ENCODE measurements at regions not wholly inside any gene's neighbourhood (a gene's known extent, or its start where the extent isn't known, plus 50 kb on each side); places are given as distances from the start of the nearest gene placed in this dataset.

DNA sequence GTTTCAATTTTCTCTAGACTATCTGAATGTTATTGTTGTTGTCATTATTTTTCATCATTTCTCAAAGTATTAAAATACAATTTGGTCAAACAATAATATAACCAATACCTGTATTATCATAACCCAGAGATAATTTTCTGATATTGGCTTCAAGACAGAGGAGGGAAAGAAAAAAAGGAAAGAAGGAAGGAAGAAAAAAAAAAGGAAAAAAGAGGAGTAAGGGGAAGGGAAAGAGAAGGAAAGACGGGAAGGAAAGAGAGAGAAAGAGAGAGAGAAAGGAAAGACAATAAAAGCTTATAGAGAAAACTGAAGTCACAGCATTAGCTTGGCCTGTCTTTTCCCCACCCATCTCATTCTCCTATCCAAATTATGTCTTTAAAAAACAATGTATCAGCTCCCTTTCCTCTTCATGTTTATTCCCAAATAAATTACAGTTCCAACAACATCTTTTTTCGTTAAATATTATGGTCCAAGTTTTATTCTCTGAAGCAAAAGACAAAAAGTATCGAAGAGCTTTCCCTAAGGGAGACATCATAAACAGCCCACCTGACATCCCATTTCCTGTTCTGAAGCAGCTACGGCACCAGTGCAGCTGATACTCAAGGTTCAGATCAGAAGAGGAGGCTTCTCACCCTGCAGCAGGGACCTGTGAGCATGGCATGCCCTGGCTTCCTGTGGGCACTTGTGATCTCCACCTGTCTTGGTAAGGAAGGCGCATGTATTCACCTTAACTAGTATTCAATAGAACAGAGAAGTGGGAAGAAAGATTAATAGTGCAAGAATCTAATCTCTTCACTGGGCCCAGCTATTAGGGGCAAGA is 308.3 kb downstream of the DAD1 start:
- Histone ChIP-seq H3K9ac (ENCODE audit: insufficient read length, low read depth) (no peak overlapping the region), H3K4me1 (ENCODE audit: insufficient read depth, insufficient read length) (no peaks in the 10 kb centered on the region), H3K36me3 (ENCODE audit: insufficient read depth, insufficient read length, low read length) (no peaks in the 10 kb centered on the region), H3K4me3 (ENCODE audit: insufficient read length, low read depth) (no peak overlapping the region), H3K27me3 (ENCODE audit: insufficient read depth, insufficient read length) (no peaks in the 10 kb centered on the region), H3K9me3 (ENCODE audit: insufficient read depth, low read length) (no peaks in the 10 kb centered on the region)
- DNase-seq (ENCODE audit: low read depth, low spot score) = no peak
- no peak for TF ChIP-seq SUZ12 (IDR thresholded peaks at IDR 0.05; ENCODE audit: extremely low read depth, insufficient read depth, insufficient read length)
- TF ChIP-seq YY1 (IDR thresholded peaks at IDR 0.05; ENCODE audit: insufficient read depth, insufficient read length) = no peak
- no peak for TF ChIP-seq ZNF274 (IDR thresholded peaks at IDR 0.05; ENCODE audit: low read depth, low read length)

DNA sequence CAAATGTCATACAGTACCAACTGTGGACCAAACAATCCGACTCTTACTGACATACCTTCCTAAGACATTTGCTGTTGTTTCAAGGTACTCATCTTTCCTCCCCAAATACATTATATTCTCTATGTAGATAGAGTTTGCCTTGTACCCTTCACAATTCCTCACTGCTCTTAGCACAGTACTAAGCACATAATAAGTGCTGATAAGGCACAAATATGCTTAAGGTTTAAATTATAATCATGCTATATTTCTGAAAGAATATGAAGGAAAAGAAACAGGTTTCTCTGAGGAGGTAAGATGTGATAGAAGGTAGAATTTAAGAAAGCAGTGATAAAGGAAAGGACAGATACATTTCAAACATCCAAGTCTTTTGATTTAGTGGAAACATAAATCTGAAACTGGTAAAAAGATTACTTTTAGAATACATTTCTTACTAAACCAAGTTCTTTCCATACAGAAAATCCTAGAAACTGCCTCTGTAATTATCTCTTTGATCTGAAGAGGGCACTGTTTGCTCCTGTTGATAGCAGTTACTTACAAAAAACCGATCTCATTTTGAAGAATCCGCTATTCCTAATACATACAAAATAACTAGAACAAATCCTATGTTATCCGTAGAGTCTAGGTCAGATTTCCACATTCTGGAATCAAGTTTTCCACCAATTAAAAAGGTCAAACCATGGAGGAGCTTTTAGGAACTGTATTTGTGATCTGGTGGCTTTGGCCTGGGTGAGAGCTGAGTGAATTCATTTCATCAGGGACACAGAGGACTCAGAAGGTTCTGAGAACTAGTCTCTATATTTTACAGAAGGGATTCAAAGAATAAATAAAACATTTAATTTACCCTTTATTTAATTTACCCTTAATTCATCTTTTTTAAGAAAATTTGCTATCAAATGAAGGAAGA is 311.9 kb downstream of the DAD1 start:
- Histone ChIP-seq H3K9me3 (ENCODE audit: insufficient read depth, low read length) (no peaks in the 10 kb centered on the region), H3K27me3 (ENCODE audit: insufficient read depth, insufficient read length) (no peaks in the 10 kb centered on the region), H3K9ac (ENCODE audit: insufficient read length, low read depth) (no peak overlapping the region), H3K4me1 (ENCODE audit: insufficient read depth, insufficient read length) (no peaks in the 10 kb centered on the region), H3K4me3 (ENCODE audit: insufficient read length, low read depth) (no peak overlapping the region), H3K36me3 (ENCODE audit: insufficient read depth, insufficient read length, low read length) (no peaks in the 10 kb centered on the region)
- DNase-seq (ENCODE audit: low read depth, low spot score) = no peak
- TF ChIP-seq SUZ12 (IDR thresholded peaks at IDR 0.05; ENCODE audit: extremely low read depth, insufficient read depth, insufficient read length) (no peak), ZNF274 (IDR thresholded peaks at IDR 0.05; ENCODE audit: low read depth, low read length) (no peak), YY1 (IDR thresholded peaks at IDR 0.05; ENCODE audit: insufficient read depth, insufficient read length) (no peak)

DNA sequence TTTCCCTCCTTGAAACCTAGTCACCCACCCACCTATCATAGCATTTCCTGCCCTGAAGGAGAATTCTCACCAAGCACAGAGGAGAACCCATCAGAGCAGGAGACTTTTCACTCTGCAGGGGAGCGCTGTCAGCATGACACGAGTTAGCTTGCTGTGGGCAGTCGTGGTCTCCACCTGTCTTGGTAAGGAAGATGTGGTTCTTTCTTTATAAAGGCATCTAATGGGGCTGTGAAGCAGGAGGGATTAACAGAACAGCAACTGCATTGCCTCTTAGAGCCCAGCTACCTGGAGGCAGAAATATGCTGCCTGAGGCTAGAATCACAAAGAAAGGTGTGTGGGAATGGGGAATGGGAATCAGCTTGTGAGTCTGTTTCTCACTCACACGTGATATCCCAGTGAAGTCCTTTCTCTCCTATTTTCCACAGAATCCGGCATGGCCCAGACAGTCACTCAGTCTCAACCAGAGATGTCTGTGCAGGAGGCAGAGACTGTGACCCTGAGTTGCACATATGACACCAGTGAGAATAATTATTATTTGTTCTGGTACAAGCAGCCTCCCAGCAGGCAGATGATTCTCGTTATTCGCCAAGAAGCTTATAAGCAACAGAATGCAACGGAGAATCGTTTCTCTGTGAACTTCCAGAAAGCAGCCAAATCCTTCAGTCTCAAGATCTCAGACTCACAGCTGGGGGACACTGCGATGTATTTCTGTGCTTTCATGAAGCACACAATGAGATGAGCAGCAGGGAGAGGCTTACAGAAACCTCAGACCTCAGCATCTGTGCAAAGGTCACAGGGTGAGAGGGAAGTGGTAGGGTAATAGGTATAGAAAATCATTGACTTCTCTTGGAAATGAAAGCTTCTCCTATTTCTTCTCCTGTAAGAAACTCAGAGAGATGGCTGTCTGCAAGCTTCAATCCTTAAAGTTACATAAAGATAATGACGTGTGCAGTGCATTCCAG is 316.9 kb downstream of the DAD1 start:
- Histone ChIP-seq H3K4me1 (ENCODE audit: insufficient read depth, insufficient read length) (no peaks in the 10 kb centered on the region), H3K9me3 (ENCODE audit: insufficient read depth, low read length) (no peaks in the 10 kb centered on the region), H3K36me3 (ENCODE audit: insufficient read depth, insufficient read length, low read length) (no peaks in the 10 kb centered on the region), H3K27me3 (ENCODE audit: insufficient read depth, insufficient read length) (no peaks in the 10 kb centered on the region), H3K9ac (ENCODE audit: insufficient read length, low read depth) (no peak overlapping the region), H3K4me3 (ENCODE audit: insufficient read length, low read depth) (no peak overlapping the region)
- no peak for TF ChIP-seq YY1 (IDR thresholded peaks at IDR 0.05; ENCODE audit: insufficient read depth, insufficient read length)
- no peak for TF ChIP-seq ZNF274 (IDR thresholded peaks at IDR 0.05; ENCODE audit: low read depth, low read length)
- no peak for TF ChIP-seq SUZ12 (IDR thresholded peaks at IDR 0.05; ENCODE audit: extremely low read depth, insufficient read depth, insufficient read length)
- DNase-seq (ENCODE audit: low read depth, low spot score) = no peak

DNA sequence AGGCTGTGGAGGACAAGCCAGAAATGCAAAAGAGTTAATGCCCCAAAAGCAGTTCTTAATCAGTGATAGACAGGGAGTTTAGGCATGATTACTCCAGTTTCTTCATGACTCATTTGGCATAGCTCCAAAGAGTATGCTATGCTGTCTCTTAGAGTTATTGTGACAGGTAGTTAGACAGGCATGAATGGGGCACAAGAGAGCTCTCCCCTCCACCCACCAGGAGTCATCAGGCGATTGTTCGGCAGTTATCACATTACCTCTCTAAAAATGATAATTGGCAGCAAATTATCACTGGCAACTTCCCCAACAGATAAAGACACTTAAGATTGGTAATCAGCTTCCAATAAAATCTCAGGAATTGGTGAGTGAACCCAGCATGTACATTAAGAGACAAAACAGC is 320.1 kb downstream of the DAD1 start:
- no peaks in the 10 kb centered on the region for H3K4me1 ChIP-seq (ENCODE audit: insufficient read depth, insufficient read length)
- DNase-seq (ENCODE audit: low read depth, low spot score) = no peak
- H3K27me3 ChIP-seq (ENCODE audit: insufficient read depth, insufficient read length) = no peaks in the 10 kb centered on the region
- H3K9me3 ChIP-seq (ENCODE audit: insufficient read depth, low read length) = no peaks in the 10 kb centered on the region
- H3K36me3 ChIP-seq (ENCODE audit: insufficient read depth, insufficient read length, low read length) = no peaks in the 10 kb centered on the region
- no peak overlapping the region for H3K4me3 ChIP-seq (ENCODE audit: insufficient read length, low read depth)
- TF ChIP-seq ZNF274 (IDR thresholded peaks at IDR 0.05; ENCODE audit: low read depth, low read length) (no peak), YY1 (IDR thresholded peaks at IDR 0.05; ENCODE audit: insufficient read depth, insufficient read length) (no peak), SUZ12 (IDR thresholded peaks at IDR 0.05; ENCODE audit: extremely low read depth, insufficient read depth, insufficient read length) (no peak)
- H3K9ac ChIP-seq (ENCODE audit: insufficient read length, low read depth) = no peak overlapping the region

DNA sequence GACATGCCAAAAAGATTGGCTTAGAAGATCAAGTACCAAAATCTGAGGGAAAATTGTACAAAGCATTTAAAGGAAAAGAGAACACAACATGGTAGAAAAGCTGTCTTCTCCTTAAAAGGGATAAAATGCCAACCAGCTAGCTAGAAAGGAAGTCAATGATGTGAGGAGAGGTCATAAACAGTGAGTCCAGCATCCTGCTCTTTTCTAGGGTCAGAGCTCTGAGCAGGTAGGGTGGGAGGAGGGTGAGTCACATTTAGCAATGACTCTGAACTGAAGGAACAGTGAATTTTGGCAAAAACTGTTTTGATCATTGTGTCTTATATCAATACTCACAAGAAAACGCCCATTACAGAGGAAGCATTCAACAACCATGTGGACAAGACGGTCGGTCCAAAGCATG is 322.3 kb downstream of the DAD1 start:
- no peak for TF ChIP-seq YY1 (IDR thresholded peaks at IDR 0.05; ENCODE audit: insufficient read depth, insufficient read length)
- Histone ChIP-seq H3K4me3 (ENCODE audit: insufficient read length, low read depth) (no peak overlapping the region), H3K27me3 (ENCODE audit: insufficient read depth, insufficient read length) (no peaks in the 10 kb centered on the region), H3K36me3 (ENCODE audit: insufficient read depth, insufficient read length, low read length) (no peaks in the 10 kb centered on the region), H3K9me3 (ENCODE audit: insufficient read depth, low read length) (no peaks in the 10 kb centered on the region), H3K9ac (ENCODE audit: insufficient read length, low read depth) (no peak overlapping the region), H3K4me1 (ENCODE audit: insufficient read depth, insufficient read length) (no peaks in the 10 kb centered on the region)
- no peak for DNase-seq (ENCODE audit: low read depth, low spot score)

DNA sequence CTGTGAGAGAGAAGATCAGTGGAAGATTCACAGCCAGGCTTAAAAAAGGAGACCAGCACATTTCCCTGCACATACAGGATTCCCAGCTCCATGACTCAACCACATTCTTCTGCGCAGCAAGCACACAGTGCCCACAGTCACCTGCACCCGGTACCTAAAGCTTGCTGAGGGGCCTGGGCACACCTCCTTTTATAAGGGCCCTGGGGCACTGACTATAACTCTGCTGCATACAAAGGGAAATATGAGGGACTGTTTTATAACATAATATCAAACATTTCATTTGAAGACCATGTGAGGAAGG is 322.9 kb downstream of the DAD1 start:
- Histone ChIP-seq H3K36me3 (ENCODE audit: insufficient read depth, insufficient read length, low read length) (no peaks in the 10 kb centered on the region), H3K9ac (ENCODE audit: insufficient read length, low read depth) (no peak overlapping the region), H3K4me3 (ENCODE audit: insufficient read length, low read depth) (no peak overlapping the region), H3K4me1 (ENCODE audit: insufficient read depth, insufficient read length) (no peaks in the 10 kb centered on the region), H3K27me3 (ENCODE audit: insufficient read depth, insufficient read length) (no peaks in the 10 kb centered on the region), H3K9me3 (ENCODE audit: insufficient read depth, low read length) (no peaks in the 10 kb centered on the region)
- TF ChIP-seq ZNF274 (IDR thresholded peaks at IDR 0.05; ENCODE audit: low read depth, low read length) (no peak), YY1 (IDR thresholded peaks at IDR 0.05; ENCODE audit: insufficient read depth, insufficient read length) (no peak), SUZ12 (IDR thresholded peaks at IDR 0.05; ENCODE audit: extremely low read depth, insufficient read depth, insufficient read length) (no peak)
- DNase-seq (ENCODE audit: low read depth, low spot score) = no peak

All from NT2/D1 (cell line).